D341Med (cell line): ENCODE measurements at regions not wholly inside any gene's neighbourhood (a gene's known extent, or its start where the extent isn't known, plus 50 kb on each side); places are given as distances from the start of the nearest gene placed in this dataset.

ENCODE experiments used
- DNase-seq: peaks from one replicate; pipeline ENCODE4 v3.0.0; 2012; ENCODE audit warnings: low spot score

DNA sequence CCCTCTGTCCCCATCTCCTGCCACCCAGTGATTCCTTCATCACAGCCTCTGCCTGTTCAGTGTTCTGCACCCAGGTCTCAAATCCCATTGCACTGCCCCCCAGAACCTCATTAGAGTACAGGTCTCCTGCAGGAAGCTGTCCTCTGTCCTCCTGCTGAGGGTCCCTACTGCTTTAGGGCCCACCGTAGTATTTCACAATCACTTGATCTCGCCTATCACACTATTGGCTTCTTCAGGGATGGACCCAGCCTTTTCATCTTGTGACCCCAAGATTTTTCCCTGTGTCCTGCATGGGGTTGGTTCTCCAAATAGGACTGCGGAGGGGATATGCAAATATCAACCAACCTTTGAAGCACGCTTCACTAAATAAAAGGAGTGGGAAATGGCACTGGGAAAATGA lies 331.1 kb upstream of the AJAP1 start:
- no peak for DNase-seq

DNA sequence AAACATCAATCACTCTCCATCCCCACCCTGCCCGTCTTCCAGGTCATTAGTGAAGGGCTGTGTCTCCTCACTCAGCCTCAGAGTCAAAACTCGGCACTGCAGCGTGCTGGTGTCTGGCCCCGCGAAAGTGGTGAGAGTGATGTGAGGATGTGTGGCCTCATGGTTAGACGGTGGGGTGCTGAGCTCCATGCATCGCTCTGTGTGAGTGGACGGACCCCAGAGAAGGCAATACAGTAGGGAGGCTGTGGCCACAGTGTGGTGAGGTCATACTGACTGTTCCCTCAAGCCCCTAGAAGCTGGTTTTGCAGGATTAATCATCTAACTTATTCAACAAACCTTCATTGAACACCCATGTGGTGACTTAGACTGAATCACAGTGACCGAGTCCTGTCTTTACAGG lies 329.9 kb upstream of the AJAP1 start:
- DNase-seq: no peak

DNA sequence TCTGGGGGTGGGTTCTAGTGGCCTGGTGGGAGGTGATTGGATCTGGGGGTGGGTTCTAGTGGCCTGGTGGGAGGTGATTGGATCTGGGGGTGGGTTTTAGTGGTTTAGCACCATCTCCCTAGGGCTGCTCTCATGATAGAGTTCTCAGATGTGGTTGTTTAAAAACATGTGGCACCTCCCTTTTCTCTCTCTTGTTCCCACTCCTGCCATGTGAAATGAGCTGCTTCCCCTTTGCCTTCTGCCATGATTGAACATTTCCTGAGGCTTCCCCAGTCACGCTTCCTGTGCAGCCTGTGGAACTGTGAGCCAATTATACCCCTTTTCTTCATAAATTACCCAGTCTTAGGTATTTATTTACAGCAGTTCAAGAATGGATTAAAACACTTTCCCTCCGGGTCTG lies 327.3 kb upstream of the AJAP1 start:
- DNase-seq: no peak

DNA sequence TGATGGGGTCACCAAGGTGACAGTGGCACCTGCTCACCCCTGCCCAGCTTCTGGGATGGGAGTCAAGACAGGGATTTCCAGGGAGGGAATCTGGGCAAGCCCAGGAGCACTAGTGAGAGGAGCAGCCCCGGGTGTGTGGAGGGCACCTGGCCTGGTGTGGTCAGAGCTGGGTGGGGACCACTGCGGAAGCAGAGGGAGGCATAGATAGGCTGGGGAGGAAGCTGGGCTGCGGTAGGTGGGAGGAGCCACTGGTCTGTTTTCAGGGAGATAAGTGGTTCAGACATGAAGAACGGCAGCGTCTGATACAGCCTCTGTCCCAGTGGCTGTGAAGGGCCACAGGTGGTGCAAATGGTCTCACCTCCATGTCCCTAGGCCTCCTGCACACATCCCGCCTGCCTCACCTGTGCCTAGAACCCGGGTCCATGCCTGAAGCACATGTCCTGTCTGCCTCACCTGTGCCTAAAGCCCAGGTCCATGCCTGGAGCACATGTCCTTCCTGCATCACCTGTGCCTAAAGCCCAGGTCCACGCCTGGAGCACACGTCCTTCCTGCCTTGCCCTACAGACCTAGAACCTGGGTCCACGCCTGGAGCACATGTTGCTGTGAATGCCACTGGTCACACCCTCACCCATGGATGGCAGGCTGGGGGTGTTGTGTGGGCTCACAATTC lies 325.9 kb upstream of the AJAP1 start:
- DNase-seq: no peak

DNA sequence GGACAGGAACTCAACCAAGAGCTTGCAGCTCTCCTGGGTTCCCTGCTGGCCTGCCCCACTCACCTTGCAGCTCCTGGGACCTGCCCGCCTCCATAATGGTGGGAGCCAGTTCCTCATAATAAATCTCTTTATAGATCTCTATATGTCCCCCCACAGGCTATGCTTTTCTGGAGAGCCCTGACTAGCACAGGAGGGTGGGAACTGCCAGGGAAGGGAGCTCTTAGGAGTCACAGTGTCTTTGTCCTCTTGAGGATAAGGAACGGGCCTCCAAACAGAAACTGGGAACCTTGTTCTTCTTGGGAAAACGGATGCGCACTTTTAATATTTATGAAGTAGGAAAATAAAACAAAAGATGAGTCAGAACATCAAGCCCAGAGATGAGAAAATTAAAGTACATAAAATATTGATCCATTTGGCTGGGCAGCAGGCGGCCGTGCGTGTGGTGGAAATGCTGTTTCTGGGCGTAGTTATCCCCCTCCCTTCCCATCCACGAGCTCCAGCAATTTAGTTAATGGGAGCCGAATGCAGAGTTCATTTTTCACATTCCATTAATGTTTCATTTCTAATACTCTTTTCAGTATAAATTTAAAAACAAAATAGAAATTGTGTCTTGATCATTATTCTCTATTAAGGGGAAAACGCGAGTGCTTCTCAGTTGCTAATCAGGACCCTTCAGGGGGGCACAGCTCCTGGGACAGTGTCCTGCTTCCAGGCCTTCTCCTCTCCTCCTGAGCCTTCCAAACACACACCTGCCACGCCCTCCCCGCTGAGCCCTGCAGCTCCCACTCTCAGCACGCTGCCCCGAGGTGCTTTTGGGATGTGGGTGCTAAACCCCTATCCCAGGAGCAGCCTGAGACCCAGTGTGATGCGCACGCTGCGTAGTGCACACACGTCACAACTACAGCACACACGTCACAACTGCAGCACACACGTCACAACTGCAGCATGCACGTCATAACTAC lies 323.3 kb upstream of the AJAP1 start:
- no peak for DNase-seq

DNA sequence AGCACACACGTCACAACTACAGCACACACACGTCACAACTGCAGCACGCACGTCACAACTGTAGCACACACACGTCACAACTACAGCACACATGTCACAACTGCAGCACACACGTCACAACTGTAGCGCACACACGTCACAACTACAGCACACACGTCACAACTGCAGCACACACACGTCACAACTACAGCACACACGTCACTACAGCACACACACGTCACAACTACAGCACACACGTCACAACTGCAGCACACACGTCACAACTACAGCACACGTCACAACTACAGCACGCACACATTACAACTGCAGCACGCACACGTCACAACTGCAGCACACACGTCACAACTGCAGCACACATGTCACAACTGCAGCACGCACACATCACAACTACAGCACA lies 322.6 kb upstream of the AJAP1 start:
- no peak for DNase-seq

DNA sequence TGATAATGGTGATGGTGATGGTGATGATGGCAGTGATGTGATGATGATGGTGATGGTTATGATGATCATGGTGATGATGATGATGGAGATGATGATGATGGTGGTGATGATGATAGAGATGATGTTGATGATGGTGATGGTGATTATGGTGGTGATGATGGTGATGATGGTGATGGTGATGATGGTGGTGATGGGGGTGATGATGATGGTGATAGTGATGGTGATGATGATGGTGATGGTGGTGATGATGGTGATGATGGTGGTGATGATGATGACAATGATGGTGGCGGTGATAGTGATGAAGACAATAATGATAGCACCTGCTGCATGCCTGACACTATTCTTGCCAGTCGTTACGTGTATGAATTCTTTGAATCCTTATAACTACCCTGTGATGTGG lies 317.9 kb upstream of the AJAP1 start:
- DNase-seq: no peak

DNA sequence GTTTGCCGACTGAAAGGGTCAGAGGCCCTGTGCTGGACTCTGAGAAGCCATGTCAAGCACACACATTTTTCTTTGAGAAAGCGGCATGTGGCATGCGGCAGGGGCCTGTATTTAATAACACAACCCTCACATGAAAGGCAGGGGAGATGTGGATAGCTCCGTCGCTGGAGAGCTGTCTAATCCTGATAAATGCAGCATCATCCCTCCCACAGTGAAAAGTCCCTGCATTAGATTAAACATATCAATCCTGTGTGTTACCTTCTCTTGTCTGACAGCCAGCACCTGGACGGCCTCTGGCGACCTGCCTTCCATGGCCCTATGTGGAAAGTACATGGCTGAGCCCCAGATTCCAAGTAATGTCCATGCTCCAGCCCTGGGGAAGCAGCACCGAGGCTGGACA lies 313.0 kb upstream of the AJAP1 start:
- DNase-seq: no peak

DNA sequence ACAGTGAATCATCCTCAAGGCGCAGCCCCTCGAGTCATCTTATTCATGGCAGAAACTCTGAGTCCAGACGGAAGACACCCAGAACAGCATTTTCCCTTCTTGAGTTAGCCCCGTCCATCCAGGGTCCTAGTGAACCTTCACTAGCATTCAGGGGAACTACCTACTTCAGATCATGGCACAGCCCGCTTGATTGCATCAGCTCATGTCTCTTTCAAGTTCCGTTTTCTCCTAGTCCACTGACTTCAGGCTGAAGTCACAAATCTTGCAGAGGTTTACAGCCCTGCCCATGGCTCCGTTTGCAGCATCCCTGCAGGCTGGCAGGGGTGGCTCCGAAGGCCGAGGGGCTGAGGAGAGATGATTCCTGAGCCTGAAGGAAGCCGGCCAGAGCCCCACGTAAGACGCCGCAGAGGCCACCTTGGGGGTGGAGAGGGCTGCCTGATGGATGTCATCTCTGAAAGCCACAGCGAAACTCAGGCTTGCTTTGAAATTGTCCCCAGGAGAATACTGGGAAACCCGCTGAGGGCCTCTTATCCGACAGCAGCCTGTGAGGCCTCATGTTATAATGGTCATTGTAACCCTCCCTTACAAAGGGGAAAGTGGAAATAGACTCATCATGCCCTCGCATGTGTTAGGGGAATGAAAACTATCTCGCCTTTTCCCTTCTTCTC lies 310.2 kb upstream of the AJAP1 start:
- no peak for DNase-seq

DNA sequence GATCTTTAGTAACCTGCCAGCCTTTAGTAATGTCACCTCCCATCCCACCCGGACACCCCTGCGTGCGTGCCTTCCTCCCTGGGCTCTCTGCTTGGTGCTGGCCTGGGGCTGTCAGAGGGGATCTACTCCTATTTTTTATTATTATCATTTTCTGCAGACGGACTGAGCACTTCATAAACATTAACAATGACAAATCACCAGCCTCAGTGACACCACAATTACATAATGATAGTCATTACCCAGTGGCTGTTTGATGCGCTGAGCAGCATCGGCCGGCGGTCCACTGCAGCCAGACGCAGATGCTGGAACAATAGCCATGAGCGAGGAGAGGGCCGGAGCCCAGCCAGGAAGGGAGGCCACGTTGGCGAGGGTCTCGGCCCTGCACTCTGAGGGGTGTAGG lies 309.3 kb upstream of the AJAP1 start:
- no peak for DNase-seq

DNA sequence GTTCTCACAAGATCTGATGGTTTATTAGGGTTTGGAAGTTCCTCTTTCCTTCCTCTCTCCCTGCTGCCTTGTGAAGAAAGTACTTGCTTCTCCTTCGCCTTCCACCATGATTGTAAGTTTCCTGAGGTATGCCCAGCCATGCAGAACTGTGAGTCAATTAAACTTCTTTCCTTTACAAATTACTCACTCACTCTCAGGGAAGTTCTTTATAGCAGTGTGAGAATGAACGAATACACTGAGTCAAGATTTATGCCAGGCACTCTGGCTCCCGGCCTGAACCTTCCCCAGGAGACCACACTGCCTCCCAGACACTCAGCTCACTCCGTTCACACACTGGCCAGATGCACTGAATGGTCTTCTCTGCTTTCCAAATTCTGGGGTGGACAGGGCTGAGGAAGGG lies 308.3 kb upstream of the AJAP1 start:
- no peak for DNase-seq

DNA sequence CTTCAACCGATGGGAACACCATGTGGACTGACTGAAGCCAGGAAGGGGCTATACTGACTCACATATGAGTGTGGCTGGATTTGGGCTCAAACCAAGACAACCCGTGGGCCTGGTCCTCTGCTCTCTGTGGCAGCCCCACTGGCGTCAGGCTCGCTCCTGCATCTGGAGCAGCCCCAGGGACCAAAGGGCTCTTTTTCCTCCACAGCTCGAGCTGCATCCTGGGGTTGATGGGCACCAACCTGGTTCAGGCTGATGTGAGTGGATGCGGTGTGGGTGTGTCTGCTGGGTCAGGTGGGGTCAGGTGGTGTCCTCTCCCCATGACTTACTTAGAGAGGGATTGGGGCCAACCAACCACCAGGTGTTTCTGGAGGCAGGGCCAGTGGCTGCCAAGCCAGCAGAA lies 303.0 kb upstream of the AJAP1 start:
- no peak for DNase-seq

DNA sequence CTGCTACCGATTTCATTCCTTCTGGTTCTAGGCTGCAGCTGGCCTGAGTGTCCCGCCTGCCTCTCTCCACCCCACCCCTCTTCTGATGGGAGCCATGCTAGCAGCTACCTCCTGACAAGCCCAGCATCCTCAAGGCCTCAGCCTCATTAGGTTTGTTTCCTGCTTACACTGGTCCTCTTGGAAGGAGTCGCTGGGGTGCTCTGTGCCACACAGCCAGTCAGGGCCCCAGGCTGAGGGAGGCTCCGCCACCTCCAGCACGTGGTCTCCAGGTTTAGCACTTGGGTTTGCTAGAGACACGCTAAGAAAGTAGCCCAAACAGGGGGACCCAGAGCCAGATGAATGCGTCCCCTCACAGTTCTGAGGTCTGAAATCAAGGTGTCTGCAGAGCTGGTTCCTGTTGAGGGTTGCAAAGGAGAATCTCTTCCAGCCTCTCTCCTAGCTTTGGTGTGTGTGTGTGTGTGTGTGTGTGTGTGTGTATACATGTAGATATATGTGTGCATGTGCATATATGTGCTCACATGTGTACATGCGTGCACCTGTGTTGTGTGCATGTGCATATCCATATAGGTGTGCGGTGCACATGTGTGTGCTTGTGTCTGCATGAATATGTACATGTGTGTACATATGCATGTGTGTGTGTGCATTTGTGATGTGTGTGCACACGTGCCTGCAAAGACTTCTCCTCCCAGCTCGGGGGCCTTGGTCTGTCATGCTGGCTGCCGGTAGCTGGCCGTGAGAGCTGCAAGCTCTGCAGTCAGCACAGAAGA lies 301.1 kb upstream of the AJAP1 start:
- DNase-seq: no peak

DNA sequence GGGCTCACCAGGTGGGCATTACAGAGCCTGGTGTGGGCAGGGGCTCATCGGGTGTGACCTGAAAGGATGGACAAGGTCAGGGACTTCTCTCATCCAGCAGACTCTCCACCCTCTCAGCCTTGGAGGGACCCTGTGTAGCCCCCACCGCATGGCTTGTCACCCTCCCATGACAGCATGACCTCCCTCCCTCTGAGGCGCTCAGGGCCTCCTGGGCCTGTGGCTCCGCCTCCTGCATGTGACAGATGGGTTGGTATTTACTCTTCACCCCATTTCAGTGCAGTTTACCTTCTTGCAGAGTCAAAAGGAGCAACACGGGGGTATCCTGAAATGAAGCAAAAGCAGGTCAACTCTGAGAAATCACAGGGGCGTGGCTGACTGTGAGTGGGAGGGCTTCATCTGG lies 298.6 kb upstream of the AJAP1 start:
- no peak for DNase-seq

DNA sequence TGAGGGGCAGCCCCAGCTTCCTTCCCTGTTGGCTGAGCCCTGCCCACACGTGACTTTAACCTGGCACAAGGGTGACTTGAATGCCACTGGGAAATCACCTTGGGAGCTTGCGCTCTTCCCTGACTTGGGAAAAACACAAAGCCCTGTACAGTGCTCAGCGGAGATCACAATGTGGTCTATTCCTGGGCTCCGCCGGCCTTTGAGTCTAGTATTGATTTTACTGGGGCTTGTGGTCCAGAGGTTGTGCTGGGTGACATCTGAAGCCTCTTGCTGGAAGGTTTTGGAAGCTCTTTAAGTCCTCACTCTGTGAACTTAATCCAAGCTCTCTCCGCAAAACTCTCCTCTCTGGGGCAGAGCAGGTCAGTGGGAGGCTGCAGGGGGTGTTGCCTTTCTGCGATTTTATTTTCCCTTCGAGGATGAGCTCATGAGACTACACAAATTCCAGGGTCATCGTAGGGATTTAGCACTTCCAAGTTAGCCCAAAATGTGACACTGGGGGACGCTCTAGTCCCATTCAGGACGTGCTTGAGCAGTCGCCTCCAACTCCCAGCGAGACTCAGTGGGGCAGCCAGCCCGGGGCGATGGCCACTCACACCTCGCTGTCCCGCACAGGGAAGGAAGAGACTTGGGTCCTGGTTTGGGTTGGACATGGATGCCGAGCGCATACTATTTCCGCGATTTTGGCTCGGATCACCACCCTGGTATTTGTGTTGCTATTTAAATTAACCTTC lies 291.9 kb upstream of the AJAP1 start:
- no peak for DNase-seq

DNA sequence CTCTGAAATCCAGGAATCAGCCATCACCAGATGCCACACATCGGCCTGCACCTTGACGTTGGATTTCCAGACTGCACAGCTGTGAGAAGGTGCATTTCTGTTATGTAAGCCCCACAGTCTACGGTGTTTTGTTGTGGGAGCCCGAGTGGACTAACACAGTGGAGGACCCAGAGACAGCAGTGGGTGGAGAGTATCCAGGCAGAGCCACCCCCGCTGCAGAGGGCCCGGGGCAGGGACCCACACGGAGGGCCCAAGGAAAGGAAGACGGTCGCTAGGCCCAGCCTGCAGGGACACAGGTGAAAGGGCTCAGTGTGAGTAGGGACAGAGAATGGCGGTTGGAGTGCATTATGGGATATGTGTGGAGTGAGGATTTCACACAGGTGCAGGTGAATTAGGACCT lies 288.3 kb upstream of the AJAP1 start:
- no peak for DNase-seq

DNA sequence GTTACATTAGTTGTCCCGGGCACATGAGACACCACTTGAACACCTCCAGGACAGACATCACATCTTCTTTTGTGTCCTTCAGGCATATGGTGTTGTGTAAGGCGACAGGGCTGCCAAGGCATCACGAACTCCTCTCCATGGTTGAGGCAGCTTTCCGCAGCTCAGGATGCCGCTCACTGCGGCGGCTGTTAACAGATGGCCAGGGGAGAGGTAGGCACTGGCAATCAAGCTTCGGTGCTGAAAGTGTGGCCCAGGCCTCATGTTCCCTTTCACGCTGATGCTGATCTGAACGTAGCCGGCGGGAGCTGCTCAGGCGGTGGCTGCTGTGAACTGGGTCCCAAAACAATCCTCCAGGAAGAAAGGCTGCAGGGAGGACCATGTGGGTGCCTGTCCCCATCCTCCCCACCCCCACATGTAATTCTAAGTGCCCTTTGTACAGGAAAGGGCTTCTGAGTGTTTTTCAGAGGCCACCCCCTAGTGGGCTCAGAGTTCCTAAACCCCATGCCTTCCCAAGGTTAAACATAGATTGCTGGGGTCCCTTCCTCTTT lies 287.1 kb upstream of the AJAP1 start:
- DNase-seq: no peak

DNA sequence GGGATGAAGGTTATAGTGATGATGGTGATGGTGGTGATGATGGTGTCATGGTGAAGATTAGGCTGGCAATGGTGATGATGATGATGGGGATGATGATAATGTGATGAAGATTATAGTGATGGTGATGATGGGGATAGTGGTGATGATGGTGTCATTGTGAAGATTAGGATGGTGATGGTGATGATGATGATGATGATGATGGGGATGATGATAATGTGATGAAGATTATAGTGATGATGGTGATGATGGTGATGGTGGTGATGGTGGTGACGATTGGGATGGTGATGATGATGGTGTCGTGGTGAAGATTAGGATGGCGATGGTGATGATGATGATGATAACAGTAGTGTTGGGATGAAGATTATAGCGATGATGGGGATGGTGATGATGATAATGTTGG lies 285.1 kb upstream of the AJAP1 start:
- no peak for DNase-seq

DNA sequence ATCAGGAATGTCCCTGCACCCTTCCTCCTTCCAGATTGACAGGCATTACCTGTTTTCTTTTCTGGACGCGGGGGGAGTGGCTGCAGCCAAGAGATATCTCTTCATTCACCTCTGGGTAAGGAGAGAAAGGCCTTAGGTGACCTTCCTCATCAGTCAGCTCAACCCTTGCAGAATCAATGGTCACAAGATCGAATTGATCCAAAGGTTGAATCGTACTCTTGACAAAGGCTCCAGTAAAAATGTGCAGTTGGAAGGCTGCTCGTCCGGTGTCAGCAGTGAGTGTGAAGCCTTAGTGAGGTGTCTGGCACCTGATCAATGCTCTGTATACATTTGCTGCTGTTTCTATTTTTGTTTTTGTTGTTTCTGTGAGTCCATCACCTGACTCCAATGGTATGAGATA lies 282.6 kb upstream of the AJAP1 start:
- no peak for DNase-seq

DNA sequence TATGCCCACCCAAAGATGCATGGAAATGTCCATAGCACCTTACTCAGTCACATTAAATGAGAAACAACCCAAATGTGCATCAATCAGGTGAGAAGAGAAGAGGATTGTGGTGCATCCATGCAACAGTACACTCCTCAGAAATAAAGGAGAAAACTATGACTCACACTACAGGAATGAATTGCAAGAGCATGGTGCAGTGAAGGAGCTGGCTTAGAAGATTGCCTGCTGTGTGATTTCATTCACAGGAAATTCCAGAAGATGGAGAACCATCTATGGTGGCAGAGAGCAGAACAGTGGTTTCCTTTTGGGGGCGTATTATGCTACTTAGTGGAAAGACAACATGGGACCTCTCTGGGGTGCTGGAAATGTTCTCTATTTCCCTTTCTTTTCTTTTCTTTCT lies 278.6 kb upstream of the AJAP1 start:
- DNase-seq: no peak

DNA sequence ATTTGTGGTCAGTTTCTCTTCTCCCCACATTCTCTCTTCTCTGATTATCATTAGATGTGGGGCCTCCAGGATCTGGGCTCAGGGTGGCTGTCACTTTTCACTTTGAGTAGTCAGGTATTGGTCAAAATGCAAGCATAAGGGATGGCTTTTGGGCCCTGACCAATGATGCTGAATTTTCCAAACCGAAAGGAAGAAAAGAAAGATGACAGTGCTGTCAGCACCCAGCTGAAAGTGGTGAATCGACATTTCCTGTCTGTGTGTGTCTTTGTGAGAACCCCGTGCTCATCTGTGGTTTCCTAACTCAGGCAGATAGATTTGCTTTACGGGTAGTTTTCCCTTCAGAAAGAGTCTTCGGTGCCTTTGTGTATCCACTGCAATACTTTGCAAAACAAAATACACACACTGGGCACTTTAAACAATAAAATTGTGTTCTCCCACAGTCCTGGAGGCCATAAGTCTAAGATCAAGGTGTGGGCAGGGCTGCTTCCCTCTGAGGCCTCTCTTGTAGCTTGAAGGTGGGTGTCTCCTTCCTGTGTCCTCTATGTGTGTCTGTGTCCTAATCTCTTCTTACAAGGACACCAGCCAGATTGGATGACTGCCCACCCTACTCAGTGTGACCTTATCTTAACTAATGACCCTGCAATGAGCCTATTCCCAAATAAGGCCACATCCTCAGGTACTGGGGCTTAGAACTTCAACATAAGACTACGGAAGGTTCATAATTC lies 274.8 kb upstream of the AJAP1 start:
- DNase-seq: no peak
